ENCODE measurements at regions not wholly inside any gene's neighbourhood (a gene's known extent, or its start where the extent isn't known, plus 50 kb on each side); places are given as distances from the start of the nearest gene placed in this dataset.
"Not testable (repeated sequence)": the region's sequence is repeated elsewhere in the genome, so short reads cannot be mapped to it uniquely, and the experiment has no call there.

DNA sequence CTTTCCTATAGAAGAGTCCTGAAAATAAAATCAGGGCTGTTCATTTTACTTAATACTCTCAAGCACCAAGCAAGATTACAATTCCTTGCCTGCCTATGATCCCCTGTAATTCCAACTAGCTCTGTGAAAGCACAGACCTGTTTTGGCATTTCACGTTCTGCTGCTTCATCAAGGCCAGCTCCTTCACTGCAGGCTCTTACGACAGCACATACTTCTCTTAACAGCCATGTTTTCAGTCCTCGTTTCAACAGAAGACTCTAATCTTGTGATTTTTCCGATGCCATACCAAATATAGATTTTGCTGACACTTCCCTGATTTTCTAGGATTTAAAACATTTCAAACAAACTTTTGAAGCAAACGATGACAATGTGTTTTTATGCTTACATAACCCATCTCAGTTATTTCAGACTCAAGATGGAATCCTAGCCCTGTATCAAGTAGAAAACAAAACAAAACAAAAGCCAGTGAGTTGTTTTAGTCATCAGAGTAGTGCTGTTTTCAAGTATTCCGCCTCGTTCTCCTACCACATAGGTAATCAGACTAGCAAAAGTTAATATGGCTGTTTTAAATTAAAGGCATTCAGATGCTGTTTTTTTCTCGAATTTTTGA is 616.5 kb upstream of the CITED2 start:
- no peak for DNase-seq

DNA sequence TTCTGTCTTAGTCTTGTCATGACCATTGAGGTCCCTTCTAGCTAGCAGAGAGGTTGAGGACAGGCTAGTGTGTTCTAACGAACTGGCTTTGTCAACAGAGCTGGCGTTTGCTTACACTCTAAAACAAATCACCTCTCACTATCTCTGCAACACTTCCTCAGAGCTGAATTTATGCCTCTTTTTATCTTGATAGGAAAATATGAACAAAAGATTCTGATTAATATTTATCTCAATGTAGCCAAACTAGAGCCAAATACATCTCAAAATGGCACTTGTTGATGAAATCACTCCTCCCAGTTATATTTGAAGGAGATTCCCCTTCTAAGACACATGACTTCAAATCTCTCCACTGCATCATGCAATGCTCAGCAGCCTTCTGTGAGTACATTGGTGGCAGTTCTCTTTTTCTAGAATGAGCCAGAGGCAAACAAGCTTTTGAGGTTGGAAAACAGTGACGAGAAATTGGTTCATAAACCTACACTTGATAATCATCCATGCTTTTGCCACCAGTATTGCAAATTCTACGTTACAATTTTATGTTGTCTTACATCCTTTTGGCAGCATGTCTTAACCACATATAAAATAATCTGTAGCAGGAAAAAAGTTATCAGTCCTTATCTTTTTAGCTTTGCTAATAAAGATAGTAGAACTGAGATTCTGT is 615.7 kb upstream of the CITED2 start:
- no peak for DNase-seq

DNA sequence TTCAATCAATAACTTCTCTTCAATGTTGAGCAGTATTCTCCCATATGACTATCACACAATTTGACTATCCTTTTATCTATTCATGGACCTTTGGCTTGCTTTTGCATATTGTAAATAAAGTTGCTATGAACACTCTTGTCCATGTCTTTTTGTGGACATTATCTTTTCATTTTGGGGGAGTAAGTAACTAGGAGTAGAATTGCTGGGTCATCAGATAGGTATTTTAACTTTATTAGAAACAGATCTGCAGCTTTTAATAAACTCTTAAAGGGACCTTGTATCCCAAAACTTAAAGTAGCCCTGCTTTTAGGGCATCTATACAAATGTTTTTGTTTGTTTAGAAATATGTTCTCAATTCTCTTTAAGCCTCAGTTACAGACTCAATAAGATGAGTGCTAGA is 614.2 kb upstream of the CITED2 start:
- DNase-seq = no peak

- no peak for DNase-seq
Measured at GRCh38 chr6:139987091-139987490, 612.6 kb upstream of the CITED2 start.

DNA sequence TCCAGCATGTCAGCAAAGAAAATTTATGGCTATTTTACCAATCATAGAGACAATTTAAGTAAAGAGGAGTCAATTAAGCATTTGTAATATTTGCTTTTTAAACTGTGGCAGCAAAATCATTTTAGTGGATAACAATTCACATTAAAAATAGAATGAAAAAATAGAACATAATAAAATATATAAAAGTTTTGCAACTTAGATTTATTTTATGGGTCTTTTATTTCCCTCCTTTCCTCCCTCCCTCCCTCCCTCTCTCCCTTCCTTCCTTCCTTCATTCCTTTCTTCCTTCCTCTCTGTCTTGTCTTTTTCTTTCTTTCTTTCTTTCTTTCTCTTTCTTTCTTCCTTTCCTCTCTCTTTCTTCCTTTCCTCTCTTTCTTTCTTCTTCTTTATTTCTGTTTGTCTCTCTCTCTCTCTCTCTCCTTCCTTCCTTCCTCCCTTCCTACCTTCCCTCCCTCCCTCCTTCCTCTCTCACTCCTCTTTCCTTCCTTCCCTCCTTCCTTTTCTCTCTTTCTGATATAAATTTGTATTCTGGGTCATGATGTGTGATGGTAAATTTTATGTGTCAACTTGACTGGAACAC is 610.9 kb upstream of the CITED2 start:
- DNase-seq = no peak

GRCh38 chr6:139984317-139984716 is 609.9 kb upstream of the CITED2 start:
- DNase-seq = no peak

- no peak for DNase-seq
Measured at GRCh38 chr6:139983555-139984276, 609.3 kb upstream of the CITED2 start.

- DNase-seq = no peak
Measured at GRCh38 chr6:139982652-139983295, 608.3 kb upstream of the CITED2 start.

GRCh38 chr6:139982195-139982594 is 607.7 kb upstream of the CITED2 start:
- DNase-seq = no peak

DNA sequence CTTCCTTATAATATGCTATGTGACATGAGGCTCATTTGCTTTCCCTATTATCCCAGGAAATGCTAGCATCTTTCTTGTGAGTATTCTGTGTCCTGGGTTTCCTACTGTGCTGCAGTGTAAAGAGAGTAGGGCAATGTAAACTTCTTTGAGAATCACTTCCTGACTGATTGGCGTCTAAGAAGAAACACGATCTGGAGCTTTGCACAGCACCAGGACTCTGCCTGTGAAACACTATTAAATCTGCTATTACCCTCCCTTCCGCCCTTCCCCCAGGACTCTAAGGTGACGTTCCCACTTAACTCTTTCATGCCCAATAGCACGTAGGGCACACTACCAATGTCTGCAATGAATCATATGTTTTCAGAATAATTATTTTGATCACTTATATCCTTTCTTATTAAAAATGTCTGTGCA is 607.3 kb upstream of the CITED2 start:
- peak; percentile 76 for DNase-seq

DNA sequence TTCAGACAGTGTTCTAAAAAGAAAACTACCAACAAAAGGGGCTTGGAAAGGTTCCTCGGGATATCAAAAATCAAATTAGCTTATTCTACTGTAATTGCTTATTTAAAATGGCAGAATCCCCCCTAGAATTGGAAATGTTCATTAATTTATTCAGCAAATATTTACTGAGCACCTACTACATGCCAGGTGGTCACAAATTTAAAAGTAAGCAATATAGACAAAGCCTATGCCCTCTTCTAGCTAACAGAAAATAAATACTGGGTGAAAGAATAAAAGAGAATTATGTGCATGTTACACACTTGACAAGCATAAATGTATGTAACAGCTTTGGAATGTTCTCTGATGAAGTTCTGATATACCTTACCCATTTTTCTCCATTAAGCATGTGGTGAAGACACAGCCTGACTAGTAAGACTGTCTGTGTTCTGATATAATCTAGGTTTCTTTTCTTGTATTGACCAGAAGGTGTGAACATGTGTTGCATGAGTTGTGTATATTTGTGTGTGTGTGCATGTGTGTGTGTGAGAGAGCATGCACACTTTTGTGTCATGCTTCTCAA is 606.7 kb upstream of the CITED2 start:
- no peak for DNase-seq

DNA sequence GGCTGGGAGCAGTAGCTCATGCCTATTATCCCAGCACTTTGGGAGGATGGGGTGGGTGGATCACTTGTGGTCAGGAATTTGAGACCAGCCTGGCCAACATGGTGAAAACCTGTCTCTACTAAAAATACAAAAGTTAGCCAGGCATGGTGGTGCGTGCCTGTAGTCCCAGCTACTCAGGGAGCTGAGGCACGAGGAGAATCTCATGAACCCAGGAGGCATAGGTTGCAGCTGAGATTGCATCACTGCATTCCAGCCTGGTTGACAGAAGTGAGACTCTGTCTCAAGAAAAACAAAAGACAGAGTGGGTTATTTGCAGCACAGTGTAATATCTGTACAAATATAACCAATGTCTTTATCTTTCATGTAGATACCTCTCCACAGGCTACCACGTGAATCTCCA is 606.2 kb upstream of the CITED2 start:
- DNase-seq = not testable (repeated sequence)

DNA sequence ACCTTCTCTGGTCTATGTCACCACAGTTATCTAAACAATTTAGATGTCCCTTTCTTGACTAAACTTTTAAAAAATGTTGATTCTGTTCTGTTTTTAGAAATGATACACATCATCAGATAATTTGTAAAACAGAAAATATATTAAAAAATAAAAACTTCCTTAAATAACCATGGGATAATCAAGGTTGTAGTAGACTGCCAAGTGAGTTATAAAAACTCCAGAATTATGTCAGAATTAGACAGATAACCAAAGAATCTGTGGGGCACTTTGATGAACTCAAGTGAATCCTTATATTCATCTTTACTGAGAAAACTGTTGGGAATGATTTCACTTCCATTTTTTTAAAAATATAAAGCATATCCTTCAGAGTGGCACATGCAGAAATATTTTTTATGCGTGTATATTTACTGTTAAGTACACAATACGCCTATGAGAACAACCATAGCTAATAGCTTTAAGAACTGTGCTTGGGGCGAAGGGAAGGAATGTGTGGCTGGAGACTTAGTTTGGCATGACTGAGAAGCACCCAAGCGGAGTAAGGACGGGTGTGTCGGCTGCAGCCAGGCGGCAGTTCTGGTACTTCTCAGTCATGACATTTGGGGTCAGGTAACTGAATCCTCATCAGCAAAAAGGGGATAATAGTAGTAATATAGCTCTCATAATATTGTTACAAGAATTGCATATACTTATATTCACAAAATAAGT is 604.7 kb upstream of the CITED2 start:
- no peak for DNase-seq

DNA sequence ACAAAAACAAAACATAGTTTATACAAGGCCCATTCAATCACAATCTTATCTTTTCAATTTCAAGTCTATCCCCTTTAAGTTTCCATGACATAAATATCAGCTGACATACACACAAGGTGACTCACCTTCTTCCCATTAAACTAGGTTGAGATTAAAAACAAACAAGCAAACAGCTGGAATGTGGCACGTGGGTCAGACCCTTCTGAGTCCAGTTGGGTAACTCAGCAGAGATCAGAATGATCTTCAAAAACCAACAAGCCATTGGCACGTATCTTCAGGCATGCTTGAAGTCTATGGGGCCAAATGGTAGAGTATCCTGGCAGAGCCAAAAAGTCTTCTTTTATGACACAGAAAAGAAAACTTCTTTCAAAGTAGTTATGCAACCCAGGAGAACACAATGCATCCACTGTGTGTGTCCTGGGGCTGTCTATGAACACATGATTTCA is 603.5 kb upstream of the CITED2 start:
- DNase-seq = no peak

DNA sequence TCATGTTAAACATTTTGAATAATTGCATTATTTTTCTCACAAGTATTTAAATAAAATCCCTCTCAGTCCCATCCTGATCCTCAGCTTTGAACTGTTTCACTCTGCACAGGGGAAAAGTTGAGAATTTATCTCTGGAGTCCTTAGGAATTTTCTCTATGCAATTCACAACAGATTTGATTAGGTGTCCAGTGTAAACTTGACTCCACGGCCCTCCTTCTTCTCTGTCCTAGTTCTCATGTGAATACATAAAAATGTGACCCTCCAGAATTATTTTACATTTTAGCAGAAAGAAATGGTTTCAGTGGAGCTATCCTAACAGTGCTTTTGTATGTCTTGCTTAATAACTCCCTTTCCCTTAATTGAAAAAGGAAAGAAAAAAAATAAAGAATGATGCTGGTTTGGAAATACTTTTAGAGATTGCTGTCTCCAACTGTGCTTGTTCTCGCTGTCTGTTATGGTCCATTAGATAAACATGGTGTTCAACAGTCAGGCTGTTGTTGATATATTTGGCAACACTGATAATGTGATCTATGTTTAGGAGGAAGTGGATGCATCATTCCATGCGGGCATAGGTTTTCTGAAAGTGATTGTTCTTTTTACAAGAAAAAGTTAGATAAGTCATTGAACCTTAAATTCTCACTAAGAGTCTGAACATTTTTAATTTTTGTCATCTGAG is 599.4 kb upstream of the CITED2 start:
- DNase-seq = no peak

DNA sequence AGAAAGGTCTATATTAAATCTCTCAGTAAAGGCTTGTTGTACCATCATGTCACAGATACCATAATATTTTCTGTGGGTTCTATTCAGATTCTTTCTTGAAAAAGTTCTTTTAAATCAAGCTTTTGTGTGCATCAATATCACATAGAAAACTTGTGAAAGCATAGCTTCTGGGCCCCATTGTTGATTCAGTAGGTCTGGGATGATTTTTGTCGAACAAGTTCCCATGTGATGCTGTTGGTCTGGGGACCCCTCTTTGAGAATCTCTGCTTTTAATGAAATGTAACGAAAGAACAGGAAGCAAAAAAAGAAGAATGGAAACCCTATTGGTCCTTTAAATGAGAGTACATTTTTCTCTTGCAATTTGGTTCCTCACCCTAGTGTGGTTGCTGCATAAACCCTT is 597.7 kb upstream of the CITED2 start:
- no peak for DNase-seq

GRCh38 chr6:139970591-139970991 is 596.1 kb upstream of the CITED2 start:
- DNase-seq = no peak

DNA sequence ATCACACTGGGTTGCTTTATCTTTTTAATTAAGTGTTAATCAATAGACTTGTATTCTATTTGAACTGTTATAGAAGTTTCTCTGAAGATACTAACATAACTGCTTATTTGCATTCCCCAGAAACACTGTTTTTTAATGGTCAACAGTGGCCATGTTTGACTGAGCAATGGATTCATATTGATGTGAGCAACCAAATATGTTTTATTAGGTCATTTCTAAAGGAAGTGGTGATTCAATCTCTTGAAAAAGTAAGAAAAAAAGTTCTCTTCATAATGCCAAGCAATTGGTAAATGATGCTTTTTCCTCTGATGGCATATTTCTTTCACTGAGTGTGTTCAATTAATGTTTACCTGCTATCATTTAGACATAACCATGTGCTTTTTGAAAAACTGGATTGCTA is 593.0 kb upstream of the CITED2 start:
- DNase-seq = no peak

GRCh38 chr6:139965393-139965792 is 590.9 kb upstream of the CITED2 start:
- DNase-seq = peak; percentile 47

DNA sequence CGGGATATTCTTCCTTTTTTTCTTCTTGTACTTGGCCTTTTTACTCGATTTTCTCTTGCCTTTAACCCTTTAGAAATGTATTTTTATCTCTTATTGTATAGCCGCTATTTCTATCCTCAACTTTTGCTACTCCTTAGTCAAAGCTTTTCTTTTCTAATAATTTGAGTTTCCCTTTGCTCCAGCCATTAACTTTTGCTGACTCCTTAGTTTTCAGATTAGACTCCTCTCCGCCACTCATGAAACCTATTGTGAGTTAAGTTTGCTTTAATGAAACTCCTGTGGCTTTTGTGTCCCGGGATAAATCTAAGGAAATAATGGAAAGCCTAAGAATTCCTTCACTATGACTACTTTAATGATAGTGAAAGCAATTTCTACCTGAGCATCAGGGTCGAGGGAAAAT is 590.3 kb upstream of the CITED2 start:
- DNase-seq = no peak

- DNase-seq = no peak
Measured at GRCh38 chr6:139962654-139963347, 588.4 kb upstream of the CITED2 start.

Data from NCI-H1436 treated with DMSO at 0.1 percent for 48 hours (cell line).